Prostate gland (tissue), 2 donors: ENCODE measurements at regions not wholly inside any gene's neighbourhood (a gene's known extent, or its start where the extent isn't known, plus 50 kb on each side); places are given as distances from the start of the nearest gene placed in this dataset.

Experiments
- DNase-seq: peaks from one replicate; pipeline ENCODE4 v3.0.0-alpha.2; 2019; ENCODE audit warnings: low spot score
- H3K27ac ChIP-seq, 2 donors: fragments of 200-600 bp; sonication (generic); 2 replicates each; pipeline ENCODE4 v1.5.1; 2017 to 2019
- H3K27me3 ChIP-seq: fragments of 200-600 bp; sonication (generic); replicated peaks from 2 replicates; pipeline ENCODE4 v1.5.1; 2019; ENCODE audit not compliant: insufficient read depth
- H3K36me3 ChIP-seq, 2 donors: fragments of 200-600 bp; sonication (generic); 1 replicate in 1 of 2; 2 replicates in 1 of 2; pipeline versions ENCODE4 v1.5.1 to v1.8.1; 2017 to 2019
- H3K4me1 ChIP-seq: fragments of 200-600 bp; sonication (generic); replicated peaks from 2 replicates; pipeline ENCODE4 v1.5.1; 2019
- H3K4me3 ChIP-seq, 2 donors: fragments of 200-600 bp; sonication (generic); 2 replicates each; pipeline ENCODE4 v1.5.1; 2017 to 2019
- H3K9me3 ChIP-seq: fragments of 200-600 bp; sonication (generic); 2 replicates; pipeline ENCODE4 v1.5.1; 2017
- CTCF ChIP-seq, 4 experiments: fragments of 200-600 bp in 2 of 4; fragments of 450-650 bp in 2 of 4; sonication (generic) in 2 of 4; IDR thresholded peaks; 1 replicate in 3 of 4; 2 replicates in 1 of 4; pipeline ENCODE4 v1.5.1; 2016 to 2019; ENCODE audit warnings: antibody characterized with exemption in 4 of 4, mild to moderate bottlenecking in 2 of 4, moderate library complexity in 2 of 4
- POLR2A ChIP-seq: fragments of 450-650 bp; IDR thresholded peaks from one replicate; pipeline ENCODE4 v1.6.1; 2016; ENCODE audit warnings: antibody characterized with exemption, mild to moderate bottlenecking
- POLR2AphosphoS5 ChIP-seq: sonication (generic); formaldehyde crosslinking; IDR thresholded peaks from one replicate; pipeline ENCODE4 v1.6.1; 2017; ENCODE audit warnings: antibody characterized with exemption
- WGBS: methylation state at CpG from one replicate; pipeline ENCODE4 v1.1.5; 2018; 5-methylcytosine and 5-hydroxymethylcytosine counted together
- intact Hi-C: fragments of 100-400 bp; cut with DNase I; formaldehyde crosslinking; loops from one replicate; pipeline ENCODE4 v1.14.2; 2022

GRCh38 chr10:118865998-118866693, 111.4 kb upstream of the CACUL1 start:
- H3K27me3 ChIP-seq = no peaks in the 10 kb centered on the region
- no peaks in the 10 kb centered on the region for H3K36me3 ChIP-seq
- no peaks in the 10 kb centered on the region for H3K9me3 ChIP-seq
- 43% methylated on average over 6 of the region's 6 CpGs for WGBS
- no peak for DNase-seq
- no peak overlapping the region for H3K4me3 ChIP-seq
- intact Hi-C loops = no loop called here
- TF ChIP-seq POLR2A = no peak
- no peak for TF ChIP-seq POLR2AphosphoS5
- TF ChIP-seq CTCF (IDR thresholded peaks at IDR 0.05) = no peak
- no peaks in the 10 kb centered on the region for H3K4me1 ChIP-seq
- H3K27ac ChIP-seq = no peak overlapping the region

GRCh38 chr10:118867768-118868167, 113.0 kb upstream of the CACUL1 start:
- Histone ChIP-seq H3K27ac (no peak overlapping the region), H3K4me1 (no peaks in the 10 kb centered on the region), H3K4me3 (no peak overlapping the region), H3K27me3 (no peaks in the 10 kb centered on the region), H3K36me3 (no peaks in the 10 kb centered on the region), H3K9me3 (no peaks in the 10 kb centered on the region)
- TF ChIP-seq POLR2A (no peak), CTCF (IDR thresholded peaks at IDR 0.05) (no peak), POLR2AphosphoS5 (no peak)
- WGBS = 98% methylated on average over 3 of the region's 3 CpGs
- DNase-seq = no peak
- intact Hi-C loops = no loop called here

- DNase-seq = no peak
- TF ChIP-seq POLR2AphosphoS5 = no peak
- no peak for TF ChIP-seq POLR2A
- no peak for TF ChIP-seq CTCF (IDR thresholded peaks at IDR 0.05)
- H3K27ac ChIP-seq = no peak overlapping the region
- H3K9me3 ChIP-seq = no peaks in the 10 kb centered on the region
- H3K27me3 ChIP-seq = no peaks in the 10 kb centered on the region
- H3K36me3 ChIP-seq = no peaks in the 10 kb centered on the region
- no peak overlapping the region for H3K4me3 ChIP-seq
- intact Hi-C loops = no loop called here
- WGBS = 83% methylated on average over 5 of the region's 5 CpGs
- H3K4me1 ChIP-seq = no peaks in the 10 kb centered on the region
These were observed 113.8 kb upstream of the CACUL1 start for GRCh38 chr10:118868589-118868988.

- intact Hi-C loops = no loop called here
- 31% methylated on average over 4 of the region's 4 CpGs for WGBS
These were observed 115.9 kb upstream of the CACUL1 start for GRCh38 chr10:118870467-118871243.

More at GRCh38 chr10:118870467-118871243, 115.9 kb upstream of the CACUL1 start:
- DNase-seq = no peak
- H3K27ac ChIP-seq = no peak overlapping the region
- no peaks in the 10 kb centered on the region for H3K27me3 ChIP-seq
- TF ChIP-seq POLR2AphosphoS5 = no peak
- TF ChIP-seq POLR2A = no peak
- no peak for TF ChIP-seq CTCF (IDR thresholded peaks at IDR 0.05)
- no peaks in the 10 kb centered on the region for H3K36me3 ChIP-seq
- no peaks in the 10 kb centered on the region for H3K9me3 ChIP-seq
- no peaks in the 10 kb centered on the region for H3K4me1 ChIP-seq
- H3K4me3 ChIP-seq = no peak overlapping the region
